CD4-positive, alpha-beta memory T cell (primary cell): ENCODE measurements at regions not wholly inside any gene's neighbourhood (a gene's known extent, or its start where the extent isn't known, plus 50 kb on each side); places are given as distances from the start of the nearest gene placed in this dataset.

Experiments used
- CTCF ChIA-PET: fragments of 350-600 bp; sonication (Branson Sonifier 250); formaldehyde crosslinking; loops from one replicate; lab custom pipeline; 2021; ENCODE audit warnings: inconsistent platforms; ENCODE audit not compliant: partially characterized antibody; lab: Charles Lee
- POLR2A ChIA-PET: fragments of 350-600 bp; sonication (Branson Sonifier 250); formaldehyde crosslinking; loops from one replicate; lab custom pipeline; 2021; ENCODE audit not compliant: partially characterized antibody; lab: Charles Lee
- DNase-seq, 5 donors: peaks; one replicate each; pipeline versions ENCODE4 v3.0.0 to v3.0.0-alpha.2; 2020 to 2022; ENCODE audit warnings: mixed read lengths in 1 of 5
- H3K27ac ChIP-seq: one replicate; pipeline ENCODE4 v1.7.0; 2013; ENCODE audit warnings: low read depth, low read length
- H3K27me3 ChIP-seq: 2 replicates; pipeline ENCODE4 v1.7.0; 2013; ENCODE audit warnings: mild to moderate bottlenecking, low read length, moderate library complexity; ENCODE audit not compliant: insufficient read depth
- H3K36me3 ChIP-seq: 2 replicates; pipeline ENCODE4 v1.7.0; 2013; ENCODE audit warnings: mild to moderate bottlenecking, low read length, moderate library complexity; ENCODE audit not compliant: insufficient read depth
- H3K4me1 ChIP-seq: 2 replicates; pipeline ENCODE4 v1.7.0; 2013; ENCODE audit warnings: mild to moderate bottlenecking, low read length, moderate library complexity; ENCODE audit not compliant: insufficient read depth
- H3K4me3 ChIP-seq, 2 donors: one replicate each; pipeline ENCODE4 v1.7.0; 2013; ENCODE audit warnings: low read length in 2 of 2, mild to moderate bottlenecking in 1 of 2
- H3K9me3 ChIP-seq, 2 donors: one replicate each; pipeline ENCODE4 v1.7.0; 2013; ENCODE audit warnings: low read length in 2 of 2, control low read depth in 1 of 2; ENCODE audit not compliant: control insufficient read depth in 1 of 2
- H3K27ac Mint-ChIP-seq, 7 donors: one replicate each; pipeline ENCODE4 v1.8.0; 2020 to 2021; ENCODE audit warnings: mixed read lengths in 7 of 7, mild to moderate bottlenecking in 6 of 7, inconsistent platforms in 3 of 7, moderate library complexity in 3 of 7
- H3K27me3 Mint-ChIP-seq, 2 donors: one replicate each; pipeline ENCODE4 v1.8.0; 2020 to 2021; ENCODE audit warnings: mixed read lengths in 2 of 2
- H3K36me3 Mint-ChIP-seq, 2 donors: one replicate each; pipeline ENCODE4 v1.8.0; 2020 to 2021; ENCODE audit warnings: mixed read lengths in 2 of 2, inconsistent platforms in 1 of 2, mild to moderate bottlenecking in 1 of 2
- H3K4me1 Mint-ChIP-seq, 4 donors: one replicate each; pipeline ENCODE4 v1.8.0; 2020 to 2021; ENCODE audit warnings: mixed read lengths in 4 of 4, mild to moderate bottlenecking in 1 of 4
- H3K4me3 Mint-ChIP-seq, 8 donors: one replicate each; pipeline ENCODE4 v1.8.0; 2020 to 2021; ENCODE audit warnings: mixed read lengths in 8 of 8, mild to moderate bottlenecking in 7 of 8, moderate library complexity in 6 of 8, inconsistent platforms in 3 of 8
- H3K9me3 Mint-ChIP-seq, 8 donors: one replicate each; pipeline ENCODE4 v1.8.0; 2020 to 2021; ENCODE audit warnings: mixed read lengths in 8 of 8, mild to moderate bottlenecking in 5 of 8, inconsistent platforms in 3 of 8, moderate library complexity in 1 of 8
- intact Hi-C: fragments of 100-400 bp; cut with micrococcal nuclease; formaldehyde crosslinking; loops from one replicate; pipeline ENCODE4 v1.15.1; 2023

- Histone ChIP-seq H3K9me3 (no peaks in the 10 kb centered on the region), H3K4me3 (no peak overlapping the region), H3K27me3 (no peaks in the 10 kb centered on the region), H3K27ac (no peak overlapping the region), H3K36me3 (no peaks in the 10 kb centered on the region), H3K4me1 (no peaks in the 10 kb centered on the region)
- H3K27me3 Mint-ChIP-seq = no peaks in the 10 kb centered on the region
- POLR2A ChIA-PET = no interaction called here
- no peak overlapping the region for H3K4me3 Mint-ChIP-seq
- DNase-seq = no peak
- CTCF ChIA-PET = no interaction called here
- H3K36me3 Mint-ChIP-seq = no peaks in the 10 kb centered on the region
- intact Hi-C loops = no loop called here
- H3K27ac Mint-ChIP-seq = no peak overlapping the region
- peaks cover 2 to 25% (median 13%) of the 10 kb centered on the region in 8 donors for H3K9me3 Mint-ChIP-seq
- no peaks in the 10 kb centered on the region for H3K4me1 Mint-ChIP-seq
Measured at GRCh38 chr5:24918676-24919075, 273.9 kb upstream of the CDH10 start.

GRCh38 chr5:24916863-24917262, 272.1 kb upstream of the CDH10 start:
- H3K36me3 ChIP-seq = no peaks in the 10 kb centered on the region
- ChIA-PET CTCF (no interaction called here), POLR2A (no interaction called here)
- no peak overlapping the region for H3K27ac Mint-ChIP-seq
- H3K9me3 Mint-ChIP-seq = peaks cover 2 to 21% (median 13%) of the 10 kb centered on the region in 8 donors
- H3K9me3 ChIP-seq = no peaks in the 10 kb centered on the region
- H3K27me3 Mint-ChIP-seq = no peaks in the 10 kb centered on the region
- H3K27ac ChIP-seq = no peak overlapping the region
- H3K4me1 Mint-ChIP-seq = no peaks in the 10 kb centered on the region
- intact Hi-C loops = no loop called here
- H3K4me3 ChIP-seq = no peak overlapping the region
- H3K4me3 Mint-ChIP-seq = no peak overlapping the region
- H3K27me3 ChIP-seq = no peaks in the 10 kb centered on the region
- H3K36me3 Mint-ChIP-seq = no peaks in the 10 kb centered on the region
- DNase-seq = no peak
- H3K4me1 ChIP-seq = no peaks in the 10 kb centered on the region

GRCh38 chr5:24909210-24909609, 264.4 kb upstream of the CDH10 start:
- ChIA-PET CTCF (no interaction called here), POLR2A (no interaction called here)
- Mint-ChIP-seq H3K9me3 (peaks cover 0 to 23% (median 9%) of the 10 kb centered on the region in 8 donors), H3K27ac (no peak overlapping the region), H3K4me1 (no peaks in the 10 kb centered on the region), H3K27me3 (no peaks in the 10 kb centered on the region), H3K4me3 (no peak overlapping the region), H3K36me3 (no peaks in the 10 kb centered on the region)
- H3K27ac ChIP-seq = no peak overlapping the region
- H3K9me3 ChIP-seq = no peaks in the 10 kb centered on the region
- no peaks in the 10 kb centered on the region for H3K4me1 ChIP-seq
- intact Hi-C loops = no loop called here
- no peaks in the 10 kb centered on the region for H3K27me3 ChIP-seq
- no peak overlapping the region for H3K4me3 ChIP-seq
- no peaks in the 10 kb centered on the region for H3K36me3 ChIP-seq
- no peak for DNase-seq

GRCh38 chr5:24906689-24907088, 261.9 kb upstream of the CDH10 start:
- Mint-ChIP-seq H3K9me3 (peaks cover 0 to 23% (median 9%) of the 10 kb centered on the region in 8 donors), H3K4me1 (no peaks in the 10 kb centered on the region), H3K4me3 (no peak overlapping the region), H3K27me3 (no peaks in the 10 kb centered on the region), H3K27ac (no peak overlapping the region), H3K36me3 (no peaks in the 10 kb centered on the region)
- CTCF ChIA-PET = no interaction called here
- DNase-seq = no peak
- Histone ChIP-seq H3K4me1 (no peaks in the 10 kb centered on the region), H3K27me3 (no peaks in the 10 kb centered on the region), H3K4me3 (no peak overlapping the region), H3K36me3 (no peaks in the 10 kb centered on the region), H3K27ac (no peak overlapping the region), H3K9me3 (no peaks in the 10 kb centered on the region)
- POLR2A ChIA-PET = no interaction called here
- intact Hi-C loops = no loop called here

- no peaks in the 10 kb centered on the region for H3K27me3 Mint-ChIP-seq
- CTCF ChIA-PET = no interaction called here
Measured at GRCh38 chr5:24904981-24905517, 260.3 kb upstream of the CDH10 start.

GRCh38 chr5:24899180-24899579, 254.4 kb upstream of the CDH10 start:
- Mint-ChIP-seq H3K27me3 (no peaks in the 10 kb centered on the region), H3K27ac (no peak overlapping the region), H3K36me3 (no peaks in the 10 kb centered on the region), H3K4me3 (no peak overlapping the region), H3K4me1 (no peaks in the 10 kb centered on the region), H3K9me3 (peaks cover 0 to 25% (median 9%) of the 10 kb centered on the region in 8 donors)
- CTCF ChIA-PET = no interaction called here
- DNase-seq = no peak
- Histone ChIP-seq H3K4me1 (no peaks in the 10 kb centered on the region), H3K4me3 (no peak overlapping the region), H3K27ac (no peak overlapping the region), H3K36me3 (no peaks in the 10 kb centered on the region), H3K27me3 (no peaks in the 10 kb centered on the region), H3K9me3 (peaks cover 0 to 7% of the 10 kb centered on the region in 2 donors)
- intact Hi-C loops = no loop called here
- POLR2A ChIA-PET = no interaction called here

More at GRCh38 chr5:24904981-24905517, 260.3 kb upstream of the CDH10 start:
- POLR2A ChIA-PET = no interaction called here
- Mint-ChIP-seq H3K4me1 (no peaks in the 10 kb centered on the region), H3K4me3 (no peak overlapping the region), H3K27ac (no peak overlapping the region), H3K36me3 (no peaks in the 10 kb centered on the region), H3K9me3 (peaks cover 1 to 23% (median 9%) of the 10 kb centered on the region in 8 donors)
- intact Hi-C loops = no loop called here
- H3K36me3 ChIP-seq = no peaks in the 10 kb centered on the region
- no peak for DNase-seq
- no peaks in the 10 kb centered on the region for H3K4me1 ChIP-seq
- H3K9me3 ChIP-seq = no peaks in the 10 kb centered on the region
- no peak overlapping the region for H3K27ac ChIP-seq
- H3K4me3 ChIP-seq = no peak overlapping the region
- no peaks in the 10 kb centered on the region for H3K27me3 ChIP-seq

GRCh38 chr5:24864244-24864643, 219.5 kb upstream of the CDH10 start:
- no peaks in the 10 kb centered on the region for H3K27me3 ChIP-seq
- Mint-ChIP-seq H3K27ac (no peak overlapping the region), H3K9me3 (peaks cover 2 to 27% (median 19%) of the 10 kb centered on the region in 8 donors), H3K36me3 (no peaks in the 10 kb centered on the region), H3K27me3 (no peaks in the 10 kb centered on the region), H3K4me3 (no peak overlapping the region), H3K4me1 (no peaks in the 10 kb centered on the region)
- ChIA-PET POLR2A (no interaction called here), CTCF (no interaction called here)
- H3K27ac ChIP-seq = no peak overlapping the region
- intact Hi-C loops = no loop called here
- H3K36me3 ChIP-seq = no peaks in the 10 kb centered on the region
- no peak overlapping the region for H3K4me3 ChIP-seq
- H3K4me1 ChIP-seq = no peaks in the 10 kb centered on the region
- DNase-seq = no peak
- no peaks in the 10 kb centered on the region for H3K9me3 ChIP-seq

- H3K4me1 ChIP-seq = no peaks in the 10 kb centered on the region
- no peak overlapping the region for H3K4me3 ChIP-seq
- no peak for DNase-seq
- no peak overlapping the region for H3K27ac Mint-ChIP-seq
- no peak overlapping the region for H3K4me3 Mint-ChIP-seq
- H3K9me3 ChIP-seq = no peaks in the 10 kb centered on the region
- no peaks in the 10 kb centered on the region for H3K36me3 Mint-ChIP-seq
- peaks cover 2 to 20% (median 10%) of the 10 kb centered on the region in 8 donors for H3K9me3 Mint-ChIP-seq
- ChIA-PET POLR2A (no interaction called here), CTCF (no interaction called here)
- no peaks in the 10 kb centered on the region for H3K27me3 Mint-ChIP-seq
- H3K36me3 ChIP-seq = no peaks in the 10 kb centered on the region
- no peak overlapping the region for H3K27ac ChIP-seq
- intact Hi-C loops = no loop called here
- H3K27me3 ChIP-seq = no peaks in the 10 kb centered on the region
- H3K4me1 Mint-ChIP-seq = no peaks in the 10 kb centered on the region
Measured at GRCh38 chr5:24862117-24862516, 217.3 kb upstream of the CDH10 start.
